ENCODE measurements at regions not wholly inside any gene's neighbourhood (a gene's known extent, or its start where the extent isn't known, plus 50 kb on each side); places are given as distances from the start of the nearest gene placed in this dataset.

DNA sequence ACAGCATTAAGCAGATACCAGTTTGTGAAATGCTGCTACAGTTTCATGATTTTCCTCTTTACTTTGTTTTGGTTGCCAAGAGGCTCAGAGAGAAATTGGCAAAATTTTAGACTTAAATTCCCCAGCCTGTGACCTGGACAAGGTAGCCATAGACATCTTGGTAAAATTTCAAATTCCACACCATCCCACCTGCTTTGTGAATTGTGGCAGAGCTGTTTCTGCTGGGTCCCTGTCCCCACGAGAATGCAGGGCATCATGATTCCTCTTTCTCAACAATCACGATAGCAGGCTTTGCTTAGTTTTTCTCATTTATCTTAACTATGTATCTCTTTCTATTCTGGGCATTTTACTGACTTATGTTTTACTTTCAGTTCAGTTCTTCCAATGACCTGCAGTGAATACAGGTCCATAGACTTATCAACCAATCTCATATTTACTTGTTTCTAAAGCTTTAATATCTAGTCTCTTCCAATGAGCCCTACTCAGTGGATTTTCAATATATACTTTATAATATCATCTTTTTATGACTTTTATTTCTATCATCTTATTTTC is 351.6 kb downstream of the SOCS6 start:
- TF ChIP-seq CTCF (IDR thresholded peaks at IDR 0.05) (no peak), EZH2 (IDR thresholded peaks at IDR 0.05) (no peak), EZH2phosphoT487 (IDR thresholded peaks at IDR 0.05) (no peak)
